Endothelial cell of umbilical vein (primary cell): ENCODE measurements at regions not wholly inside any gene's neighbourhood (a gene's known extent, or its start where the extent isn't known, plus 50 kb on each side); places are given as distances from the start of the nearest gene placed in this dataset.

Experiments
- BruUV-seq: library from RNA; stranded (reverse); fragments of 400-500 nt; replicated peaks from 2 replicates; lab custom pipeline; 2021; lab: Mats Ljungman, UMichigan
- CTCF ChIA-PET: fragments of 300-600, 350-600 bp; sonication (Branson Sonifier 250); formaldehyde crosslinking; loops from one replicate; lab custom pipeline; 2021; ENCODE audit warnings: antibody characterized with exemption, inconsistent platforms; lab: Charles Lee
- POLR2A ChIA-PET: fragments of 300-600, 350-600 bp; sonication (Branson Sonifier 250); formaldehyde crosslinking; loops from one replicate; lab custom pipeline; 2021; ENCODE audit warnings: antibody characterized with exemption, inconsistent platforms; lab: Charles Lee
- DNase-seq: peaks from one replicate; pipeline ENCODE4 v3.0.0-alpha.2; 2011; ENCODE audit warnings: low read depth, low spot score
- FAIRE-seq: peaks from 2 replicates; lab custom pipeline; 2011; peaks lifted over from hg19 to GRCh38; lab: Jason Lieb, UNC
- H2AFZ ChIP-seq: 2 replicates; pipeline ENCODE4 v1.6.0; 2012; ENCODE audit warnings: low read depth, low read length, control low read depth, inconsistent platforms
- H3K27ac ChIP-seq: 2 replicates; pipeline ENCODE4 v1.5.1; 2011; ENCODE audit warnings: low read depth, mild to moderate bottlenecking, control low read depth, low read length, moderate library complexity; ENCODE audit not compliant: insufficient read depth
- H3K27me3 ChIP-seq, 2 experiments: 2 replicates each; pipeline versions ENCODE4 v1.6.0 to v1.6.1; 2011; ENCODE audit warnings: low read length in 2 of 2, mixed read lengths in 1 of 2; ENCODE audit not compliant: control insufficient read depth in 2 of 2, insufficient read depth in 2 of 2
- H3K36me3 ChIP-seq, 2 experiments: 2 replicates in 1 of 2; 3 replicates in 1 of 2; pipeline ENCODE4 v1.5.1; 2011; ENCODE audit warnings: low read length in 2 of 2, mild to moderate bottlenecking in 1 of 2, moderate library complexity in 1 of 2; ENCODE audit not compliant: control insufficient read depth in 2 of 2, insufficient read depth in 2 of 2; ENCODE audit errors: extremely low read depth in 1 of 2
- H3K4me1 ChIP-seq: 3 replicates; pipeline ENCODE4 v1.5.1; 2011; ENCODE audit warnings: mild to moderate bottlenecking, low read length; ENCODE audit not compliant: control insufficient read depth, insufficient read depth; ENCODE audit errors: extremely low read depth
- H3K4me2 ChIP-seq: 2 replicates; pipeline ENCODE4 v1.6.1; 2011; ENCODE audit warnings: low read length, control low read depth, mixed read lengths; ENCODE audit not compliant: insufficient read depth
- H3K4me3 ChIP-seq, 3 experiments: fragments of 200-600 bp in 1 of 3; sonication (generic), shearing (Covaris generic) in 1 of 3; replicated peaks in 1 of 3; 2 replicates each; pipeline ENCODE4 v1.5.1; 2011 to 2016; ENCODE audit warnings: control low read depth in 3 of 3, low read length in 3 of 3, mild to moderate bottlenecking in 2 of 3, inconsistent platforms in 1 of 3, low read depth in 1 of 3, moderate library complexity in 1 of 3; ENCODE audit not compliant: insufficient read depth in 1 of 3
- H3K79me2 ChIP-seq: 2 replicates; pipeline ENCODE4 v1.6.0; 2012; ENCODE audit warnings: low read length, inconsistent platforms; ENCODE audit not compliant: control insufficient read depth, insufficient read depth
- H3K9ac ChIP-seq: replicated peaks from 2 replicates; pipeline ENCODE3; 2011; ENCODE audit warnings: low read length, control low read depth; ENCODE audit not compliant: insufficient read depth; ENCODE audit errors: extremely low read depth
- H3K9me1 ChIP-seq: replicated peaks from 3 replicates; pipeline ENCODE4 v1.6.0; 2011; ENCODE audit warnings: mild to moderate bottlenecking, low read length; ENCODE audit not compliant: control insufficient read depth, insufficient read depth; ENCODE audit errors: extremely low read depth
- H3K9me3 ChIP-seq: replicated peaks from 2 replicates; pipeline ENCODE4 v1.5.1; 2012; ENCODE audit warnings: low read length, inconsistent platforms; ENCODE audit not compliant: control insufficient read depth, insufficient read depth
- H4K20me1 ChIP-seq: replicated peaks from 2 replicates; pipeline ENCODE3; 2011; ENCODE audit warnings: mild to moderate bottlenecking, low read length; ENCODE audit not compliant: control insufficient read depth, insufficient read depth; ENCODE audit errors: extremely low read depth
- CTCF ChIP-seq, 2 donors: IDR thresholded peaks; 1 replicate in 1 of 2; 2 replicates in 1 of 2; pipeline ENCODE4 v1.5.1; 2011; ENCODE audit warnings: low read length in 2 of 2, mild to moderate bottlenecking in 2 of 2, moderate library complexity in 2 of 2, control low read depth in 1 of 2, inconsistent platforms in 1 of 2, low read depth in 1 of 2; ENCODE audit not compliant: insufficient read depth in 1 of 2; ENCODE audit errors: extremely low read depth in 1 of 2
- EZH2 ChIP-seq: IDR thresholded peaks from 2 replicates; pipeline ENCODE4 v1.6.1; 2012; ENCODE audit warnings: borderline replicate concordance, low read depth, mild to moderate bottlenecking, moderate library complexity, low read length, inconsistent platforms; ENCODE audit not compliant: severe bottlenecking
- FOS ChIP-seq: IDR thresholded peaks from 2 replicates; pipeline ENCODE4 v1.6.1; 2011; ENCODE audit warnings: mild to moderate bottlenecking, low read length, moderate library complexity, borderline replicate concordance; ENCODE audit not compliant: insufficient read depth
- GATA2 ChIP-seq: IDR thresholded peaks from 2 replicates; pipeline ENCODE4 v1.7.0; 2011; ENCODE audit warnings: low read depth, mild to moderate bottlenecking, moderate library complexity, mixed read lengths, low read length; ENCODE audit not compliant: insufficient read length, insufficient read depth
- JUN ChIP-seq: IDR thresholded peaks from 2 replicates; pipeline ENCODE4 v1.6.1; 2011; ENCODE audit warnings: borderline replicate concordance, low read depth; ENCODE audit not compliant: insufficient read length, insufficient read depth
- MAX ChIP-seq: IDR thresholded peaks from 2 replicates; pipeline ENCODE4 v1.6.1; 2011; ENCODE audit not compliant: insufficient read depth, insufficient read length
- MYC ChIP-seq: IDR thresholded peaks from one replicate; pipeline ENCODE4 v1.6.1; 2011; ENCODE audit warnings: mild to moderate bottlenecking, low read depth, low read length
- POLR2A ChIP-seq: IDR thresholded peaks from 2 replicates; pipeline ENCODE4 v1.6.1; 2012; ENCODE audit warnings: low read depth, mild to moderate bottlenecking, control low read depth, low read length
- POLR2AphosphoS5 ChIP-seq: IDR thresholded peaks from 2 replicates; pipeline ENCODE4 v1.6.1; 2012; ENCODE audit warnings: low read depth, mild to moderate bottlenecking, control low read depth, low read length, moderate library complexity; ENCODE audit not compliant: insufficient read depth
- dilution Hi-C: fragments of 300-500 bp; cut with MboI; formaldehyde crosslinking; loops from one replicate; pipeline ENCODE4 v1.15.0; 2019; ENCODE audit warnings: low sequenced_read_pairs; ENCODE audit not compliant: extremely low pct_ligation_motif_present
- intact Hi-C: fragments of 100-400 bp; cut with micrococcal nuclease; formaldehyde crosslinking; loops from one replicate; pipeline ENCODE4 v1.10.0; 2022

DNA sequence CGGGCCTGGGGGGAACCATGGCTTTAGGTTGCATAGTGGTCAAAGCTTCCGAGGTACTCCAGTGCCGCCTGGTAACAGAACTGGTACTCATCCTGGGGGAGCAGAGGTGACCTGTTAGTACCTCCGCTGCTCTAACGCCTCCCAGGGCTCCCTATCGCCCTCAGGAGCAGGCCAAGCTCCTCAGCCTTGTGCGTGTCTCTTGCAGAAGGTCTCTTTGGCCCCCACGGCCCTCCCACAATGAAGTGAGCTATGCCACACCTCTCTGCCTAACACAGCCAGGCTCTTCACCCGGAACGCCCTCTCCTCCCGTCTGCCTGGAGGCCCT lies 133.9 kb downstream of the PTPRS start:
- Histone ChIP-seq H3K4me3 (no peak overlapping the region), H4K20me1 (no peaks in the 10 kb centered on the region), H3K4me1 (no peaks in the 10 kb centered on the region), H3K9ac (no peak overlapping the region), H3K9me3 (no peaks in the 10 kb centered on the region), H3K79me2 (no peaks in the 10 kb centered on the region), H3K9me1 (no peaks in the 10 kb centered on the region), H3K27ac (no peak overlapping the region), H3K4me2 (no peak overlapping the region), H2AFZ (no peak overlapping the region), H3K36me3 (no peaks in the 10 kb centered on the region), H3K27me3 (no peaks in the 10 kb centered on the region)
- intact Hi-C loops (no loop called here), dilution Hi-C loops (no loop called here)
- DNase-seq: no peak
- ChIA-PET POLR2A (no interaction called here), CTCF (no interaction called here)
- TF ChIP-seq POLR2AphosphoS5 (no peak), EZH2 (no peak)
- FAIRE-seq: no peak
- no TSS peak for BruUV-seq

GRCh38 chr19:5205937-5206750 lies 134.5 kb downstream of the PTPRS start:
- intact Hi-C loops (no loop called here), dilution Hi-C loops (no loop called here)
- FAIRE-seq: no peak
- Histone ChIP-seq H3K27ac (no peak overlapping the region), H3K9ac (no peak overlapping the region), H3K9me1 (no peaks in the 10 kb centered on the region), H3K4me2 (no peak overlapping the region), H3K4me3 (no peak overlapping the region), H3K4me1 (no peaks in the 10 kb centered on the region), H3K36me3 (no peaks in the 10 kb centered on the region), H2AFZ (no peak overlapping the region), H3K9me3 (no peaks in the 10 kb centered on the region), H3K79me2 (no peaks in the 10 kb centered on the region), H4K20me1 (no peaks in the 10 kb centered on the region), H3K27me3 (no peaks in the 10 kb centered on the region)
- TF ChIP-seq MAX: no peak
- no peak for TF ChIP-seq POLR2AphosphoS5
- TF ChIP-seq CTCF (IDR thresholded peaks at IDR 0.05; ENCODE audit: extremely low read depth in 1 of 2, insufficient read depth in 1 of 2, low read depth in 1 of 2, low read length in 2 of 2): no peak
- TF ChIP-seq MYC: no peak
- no peak for TF ChIP-seq FOS
- TF ChIP-seq EZH2: no peak
- no peak for TF ChIP-seq JUN
- no peak for TF ChIP-seq POLR2A
- TF ChIP-seq GATA2: no peak
- ChIA-PET POLR2A (no interaction called here), CTCF (no interaction called here)
- DNase-seq: no peak
- BruUV-seq: no TSS peak
